Adrenal gland (tissue), 9 donors: ENCODE measurements at regions not wholly inside any gene's neighbourhood (a gene's known extent, or its start where the extent isn't known, plus 50 kb on each side); places are given as distances from the start of the nearest gene placed in this dataset.

Source experiments
- DNase-seq, 7 donors: peaks; one replicate each; pipeline ENCODE4 v3.0.0-alpha.2; 2019 to 2020
- H3K27ac ChIP-seq, 5 donors: fragments of 200-600 bp; sonication (generic) in 4 of 5; 1 replicate in 3 of 5; 2 replicates in 2 of 5; pipeline versions ENCODE4 v1.5.1 to v1.8.0; 2016 to 2020; ENCODE audit warnings: mild to moderate bottlenecking in 1 of 5
- H3K27me3 ChIP-seq: fragments of 200-600 bp; 2 replicates; pipeline ENCODE4 v1.8.0; 2021
- H3K36me3 ChIP-seq, 2 donors: fragments of 200-600 bp; replicated peaks in 1 of 2; 1 replicate in 1 of 2; 2 replicates in 1 of 2; pipeline versions ENCODE4 v1.5.1 to v1.8.0; 2018 to 2022
- H3K4me1 ChIP-seq, 2 donors: fragments of 200-600 bp; replicated peaks in 1 of 2; 1 replicate in 1 of 2; 2 replicates in 1 of 2; pipeline versions ENCODE4 v1.5.1 to v1.8.0; 2018 to 2021
- H3K4me3 ChIP-seq, 4 donors: fragments of 200-600 bp; sonication (generic) in 3 of 4; one replicate each; pipeline ENCODE4 v1.5.1; 2016 to 2018
- H3K9me3 ChIP-seq, 3 donors: fragments of 200-600 bp; sonication (generic) in 1 of 3; replicated peaks in 1 of 3; 1 replicate in 2 of 3; 2 replicates in 1 of 3; pipeline versions ENCODE4 v1.5.1 to v1.8.0; 2016 to 2021
- POLR2A ChIP-seq, 2 donors: fragments of 450-650 bp; IDR thresholded peaks; one replicate each; pipeline ENCODE4 v1.6.1; 2017; ENCODE audit warnings: antibody characterized with exemption in 2 of 2, mild to moderate bottlenecking in 2 of 2, moderate library complexity in 1 of 2
- WGBS, 4 donors: extraction: QIAGEN DNeasy Blood & Tissue Kit in 2 of 4; methylation state at CpG; one replicate each; pipeline versions ENCODE4 v1.1.5 to v1.1.7; 2013 to 2017; 5-methylcytosine and 5-hydroxymethylcytosine counted together
- intact Hi-C, 2 donors: fragments of 100-400 bp; cut with DNase I; formaldehyde crosslinking; loops; one replicate each; pipeline versions ENCODE4 v1.14.1 to v1.15.0; 2022 to 2023
- TF ChIP-seq, protein P1 (sequence below), 6 experiments: fragments of 450-650 bp in 4 of 6; fragments of 200-600 bp in 2 of 6; sonication (generic) in 1 of 6; IDR thresholded peaks; 1 replicate in 5 of 6; 2 replicates in 1 of 6; pipeline versions ENCODE4 v1.5.1 to v1.8.0; 2016 to 2021; ENCODE audit warnings: antibody characterized with exemption in 6 of 6, mild to moderate bottlenecking in 2 of 6, moderate library complexity in 1 of 6
- donor health status: healthy with polysubstance abuse.
- donor health status: Bipolar disorder and iron deficiency.
- donor health status: DM: yes; HTN: yes; CAD: no.
- donor health status: DM: no; HTN: no; CAD: no.
- donor health status: DM: no; HTN: no; CAD: no.

DNA sequence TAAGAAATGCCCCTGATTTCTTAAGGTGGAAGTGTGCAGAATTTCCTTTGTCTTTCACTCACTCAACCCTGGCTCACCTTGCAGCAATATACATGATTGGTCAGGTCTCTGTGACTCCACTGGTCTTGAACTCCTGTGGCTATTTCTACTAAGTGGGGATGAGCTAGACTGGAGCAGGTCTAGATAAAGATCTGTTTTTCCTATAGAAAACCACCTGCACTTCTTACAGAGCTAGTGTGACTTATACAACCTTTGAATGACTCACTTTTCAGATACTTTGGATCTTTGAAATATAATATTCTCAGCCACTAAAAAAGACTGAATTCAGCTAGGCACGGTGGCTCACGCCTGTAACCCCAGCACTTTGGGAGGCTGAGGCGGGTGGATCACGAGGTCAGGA is 98.5 kb upstream of the KCTD1 start:
- H3K4me1 ChIP-seq = peaks cover 0 to 14% of the 10 kb centered on the region in 2 donors
- intact Hi-C loops = loop anchor here (10.0 kb wide), 1 partner anchor 242 kb away; no protein-coding TSS in a partner anchor
- no peaks in the 10 kb centered on the region for H3K36me3 ChIP-seq
- no peak for TF ChIP-seq POLR2A (IDR thresholded peaks at IDR 0.05)
- TF ChIP-seq, protein P1, sequence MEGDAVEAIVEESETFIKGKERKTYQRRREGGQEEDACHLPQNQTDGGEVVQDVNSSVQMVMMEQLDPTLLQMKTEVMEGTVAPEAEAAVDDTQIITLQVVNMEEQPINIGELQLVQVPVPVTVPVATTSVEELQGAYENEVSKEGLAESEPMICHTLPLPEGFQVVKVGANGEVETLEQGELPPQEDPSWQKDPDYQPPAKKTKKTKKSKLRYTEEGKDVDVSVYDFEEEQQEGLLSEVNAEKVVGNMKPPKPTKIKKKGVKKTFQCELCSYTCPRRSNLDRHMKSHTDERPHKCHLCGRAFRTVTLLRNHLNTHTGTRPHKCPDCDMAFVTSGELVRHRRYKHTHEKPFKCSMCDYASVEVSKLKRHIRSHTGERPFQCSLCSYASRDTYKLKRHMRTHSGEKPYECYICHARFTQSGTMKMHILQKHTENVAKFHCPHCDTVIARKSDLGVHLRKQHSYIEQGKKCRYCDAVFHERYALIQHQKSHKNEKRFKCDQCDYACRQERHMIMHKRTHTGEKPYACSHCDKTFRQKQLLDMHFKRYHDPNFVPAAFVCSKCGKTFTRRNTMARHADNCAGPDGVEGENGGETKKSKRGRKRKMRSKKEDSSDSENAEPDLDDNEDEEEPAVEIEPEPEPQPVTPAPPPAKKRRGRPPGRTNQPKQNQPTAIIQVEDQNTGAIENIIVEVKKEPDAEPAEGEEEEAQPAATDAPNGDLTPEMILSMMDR (IDR thresholded peaks at IDR 0.05) = no peak
- no peaks in the 10 kb centered on the region for H3K9me3 ChIP-seq
- 66 to 86% (median 75%) methylated on average over 4 of the region's 4 CpGs for WGBS, 4 donors
- no peaks in the 10 kb centered on the region for H3K27me3 ChIP-seq
- H3K4me3 ChIP-seq = no peak overlapping the region
- no peak for DNase-seq
- H3K27ac ChIP-seq = no peak overlapping the region

DNA sequence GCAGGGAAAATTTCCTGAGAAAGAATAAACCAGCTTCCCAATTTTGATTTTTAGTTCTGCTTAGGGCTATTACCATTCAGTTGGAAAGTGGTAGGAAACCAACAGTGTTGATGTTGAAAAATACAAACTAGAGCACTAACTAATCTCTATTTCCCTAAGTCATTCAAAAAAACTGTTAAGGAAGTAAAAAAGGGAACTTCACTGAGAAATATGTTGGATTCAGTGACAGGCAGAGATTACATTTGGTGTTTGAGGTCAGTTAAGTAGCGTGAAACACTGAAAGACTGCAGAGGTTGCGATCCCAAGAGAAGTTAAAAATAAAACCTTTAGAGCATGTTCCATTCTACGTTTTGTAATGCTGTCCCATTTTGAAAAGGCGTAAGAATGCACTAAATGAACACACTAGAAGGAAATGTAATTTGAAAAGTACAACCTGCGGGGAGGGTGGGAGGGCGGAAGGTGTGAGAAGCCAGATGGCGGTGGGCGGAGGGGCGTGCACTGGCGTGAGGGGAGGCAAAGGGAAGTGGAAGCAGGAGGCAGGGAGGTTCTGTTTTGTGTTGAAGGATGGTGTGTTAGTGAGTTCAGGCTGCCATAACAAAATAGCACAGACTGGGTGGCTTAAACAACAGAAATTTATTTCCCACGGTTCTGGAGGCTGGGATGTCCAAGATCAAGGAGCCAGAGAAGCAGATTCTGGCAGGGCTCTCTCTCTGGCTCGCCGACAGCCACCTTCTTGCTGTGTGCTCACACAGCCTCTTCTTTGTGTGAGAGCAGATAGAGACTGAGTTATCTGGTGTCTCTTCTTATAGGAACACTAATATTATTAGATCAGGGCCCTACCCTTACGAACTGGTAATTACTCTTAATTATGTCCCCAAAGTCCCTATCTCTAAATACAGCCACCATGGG is 94.3 kb upstream of the KCTD1 start:
- H3K27ac ChIP-seq = peak overlapping the region in 1 of 5 donors; percentile 61
- intact Hi-C loops = loop anchor here (10.0 kb wide), 1 partner anchor 238 kb away; no protein-coding TSS in a partner anchor
- WGBS, 4 donors = 77 to 80% (median 79%) methylated on average over 14 of the region's 14 CpGs
- H3K36me3 ChIP-seq = no peaks in the 10 kb centered on the region
- H3K4me1 ChIP-seq = no peaks in the 10 kb centered on the region
- no peaks in the 10 kb centered on the region for H3K9me3 ChIP-seq
- no peak for TF ChIP-seq POLR2A (IDR thresholded peaks at IDR 0.05)
- TF ChIP-seq, protein P1 (IDR thresholded peaks at IDR 0.05) = no peak
- no peak for DNase-seq
- H3K4me3 ChIP-seq = no peak overlapping the region
- no peaks in the 10 kb centered on the region for H3K27me3 ChIP-seq

DNA sequence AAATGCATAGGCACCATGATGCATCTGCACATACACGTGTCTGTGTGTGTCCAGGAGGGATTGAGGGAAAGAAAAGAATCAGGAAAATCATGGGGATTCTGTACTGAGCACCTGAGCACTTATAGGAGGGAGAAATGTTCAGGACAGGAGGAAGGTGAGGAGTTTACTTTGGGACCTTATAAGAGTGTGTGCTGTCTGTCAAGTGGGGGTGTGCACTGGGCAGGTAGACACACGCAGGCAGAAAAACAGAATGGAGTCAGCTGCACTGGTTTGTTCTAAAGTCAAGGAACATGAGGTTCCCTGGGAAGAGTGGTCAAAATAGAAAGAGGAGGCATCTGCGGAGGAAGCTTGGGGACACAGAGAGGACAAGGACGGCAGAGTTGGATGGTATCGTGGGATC is 92.2 kb upstream of the KCTD1 start:
- intact Hi-C loops = loop anchor here (10.0 kb wide), 1 partner anchor 236 kb away; no protein-coding TSS in a partner anchor
- Histone ChIP-seq H3K4me3 (no peak overlapping the region), H3K9me3 (no peaks in the 10 kb centered on the region), H3K36me3 (no peaks in the 10 kb centered on the region), H3K4me1 (no peaks in the 10 kb centered on the region), H3K27me3 (no peaks in the 10 kb centered on the region), H3K27ac (no peak overlapping the region)
- no peak for DNase-seq
- 91 to 95% (median 92%) methylated on average over 5 of the region's 5 CpGs for WGBS, 4 donors
- TF ChIP-seq, protein P1 (IDR thresholded peaks at IDR 0.05) = no peak
- no peak for TF ChIP-seq POLR2A (IDR thresholded peaks at IDR 0.05)

GRCh38 chr18:26639149-26639548 is 90.8 kb upstream of the KCTD1 start:
- intact Hi-C loops = no loop called here
- no peak for DNase-seq

More at GRCh38 chr18:26639149-26639548, 90.8 kb upstream of the KCTD1 start:
- Histone ChIP-seq H3K27me3 (no peaks in the 10 kb centered on the region), H3K9me3 (no peaks in the 10 kb centered on the region), H3K27ac (no peak overlapping the region), H3K4me3 (no peak overlapping the region), H3K36me3 (no peaks in the 10 kb centered on the region), H3K4me1 (no peaks in the 10 kb centered on the region)
- no peak for TF ChIP-seq POLR2A (IDR thresholded peaks at IDR 0.05)
- TF ChIP-seq, protein P1 (IDR thresholded peaks at IDR 0.05) = no peak
- 84 to 95% (median 94%) methylated on average over 7 of the region's 7 CpGs for WGBS, 4 donors
